ACHN (cell line): ENCODE measurements at regions not wholly inside any gene's neighbourhood (a gene's known extent, or its start where the extent isn't known, plus 50 kb on each side); places are given as distances from the start of the nearest gene placed in this dataset.

ENCODE experiments used
- DNase-seq: peaks from one replicate; pipeline ENCODE4 v3.0.0-alpha.2; 2015
- in situ Hi-C: cut with HindIII; loops from 2 replicates; pipeline ENCODE4 v1.10.0; 2017; ENCODE audit warnings: low sequenced_read_pairs, low pct_ligation_motif_present, low pct_unique_long_range_greater_than_20kb

DNA sequence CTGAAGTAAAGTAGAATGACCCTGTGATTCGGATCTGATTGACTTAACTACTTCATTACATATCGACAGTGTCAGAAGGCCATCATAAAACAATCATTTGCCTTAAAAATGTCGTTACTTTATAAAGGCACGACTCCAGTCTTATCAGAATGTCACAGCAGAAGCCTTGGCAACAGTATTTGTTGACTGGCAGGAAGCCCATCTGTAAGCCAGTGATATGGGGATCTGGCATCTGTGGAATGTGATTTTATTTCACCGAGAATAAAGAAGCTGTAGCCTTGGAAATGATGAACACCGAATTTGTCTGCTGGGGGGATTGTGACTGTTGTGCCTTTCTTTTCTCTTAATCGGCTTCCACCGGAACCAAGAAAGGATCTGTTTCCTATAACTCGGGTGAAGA, 362.5 kb downstream of the TDRD3 start:
- DNase-seq: peak; percentile 79
- in situ Hi-C loops: no loop called here

DNA sequence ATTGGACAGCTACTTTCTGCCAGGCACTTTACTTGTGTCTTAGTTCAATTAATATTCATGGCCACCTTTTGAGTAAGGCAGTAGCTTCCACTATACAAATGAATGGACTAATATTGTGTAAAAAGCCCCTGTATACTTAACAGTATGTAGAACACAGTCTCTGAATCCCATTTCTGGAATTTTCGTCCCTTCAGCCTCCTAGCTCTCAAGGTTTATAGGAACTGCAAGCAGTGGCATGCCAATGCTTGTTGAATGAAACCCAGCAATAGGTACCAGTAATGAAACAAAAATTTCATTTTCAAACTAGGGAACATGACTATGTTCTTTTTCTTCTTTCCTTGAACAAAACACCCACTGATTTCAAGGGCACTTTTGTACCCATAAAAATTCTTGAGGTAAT, 361.6 kb downstream of the TDRD3 start:
- in situ Hi-C loops: no loop called here

DNA sequence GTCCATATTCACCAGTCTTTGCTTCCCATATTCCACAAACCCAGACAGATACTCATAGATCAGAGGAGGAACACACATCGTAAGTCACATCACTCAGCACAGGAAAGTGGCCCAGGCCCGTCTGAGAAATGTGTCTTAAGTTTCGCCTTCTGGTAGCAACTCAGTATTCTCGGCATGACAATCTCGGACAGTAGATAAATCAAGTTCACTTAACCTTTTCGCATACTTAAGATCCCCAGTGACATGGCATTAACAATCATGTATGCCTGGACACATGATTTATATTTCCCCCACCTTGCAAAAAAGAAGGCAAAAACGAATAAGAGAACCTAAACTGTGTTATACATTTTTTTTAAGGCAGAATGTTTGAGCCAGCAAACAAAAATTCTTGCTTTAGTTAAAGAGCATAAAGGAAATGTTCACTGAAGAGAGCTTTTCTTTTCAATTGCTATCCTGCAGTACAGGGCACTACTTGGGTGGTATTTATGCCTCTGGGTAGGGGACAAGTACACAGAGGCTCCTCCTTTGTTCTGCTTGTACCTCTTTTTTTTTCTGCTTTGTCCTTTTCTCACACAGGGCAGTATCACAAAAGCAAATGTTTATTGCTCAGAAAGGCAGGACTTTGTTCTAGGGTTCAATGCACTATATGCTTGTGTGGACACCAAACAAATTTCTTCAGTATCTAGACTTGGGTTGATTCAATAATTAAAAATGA, 360.6 kb downstream of the TDRD3 start:
- in situ Hi-C loops: no loop called here
- DNase-seq: no peak

More for the DNA sequence above, 361.6 kb downstream of the TDRD3 start:
- no peak for DNase-seq

DNA sequence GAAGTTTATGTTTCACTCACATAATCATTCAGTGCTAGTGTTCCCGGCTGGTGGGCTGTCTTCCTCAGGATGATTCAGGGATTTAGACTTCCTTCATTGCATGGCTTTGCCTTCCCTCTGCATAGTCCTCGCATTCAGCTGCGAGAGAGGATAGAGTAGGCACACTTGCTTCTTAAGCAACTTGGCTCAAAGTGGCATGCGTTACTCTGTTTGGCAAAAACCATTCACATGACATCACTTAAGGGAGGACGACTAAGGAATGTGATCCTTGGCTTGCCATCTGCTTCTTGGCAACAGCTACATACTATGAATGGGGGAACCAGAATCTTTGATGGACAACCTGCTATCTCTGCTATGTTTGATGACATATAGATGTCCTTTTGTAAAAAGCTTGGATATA, 359.3 kb downstream of the TDRD3 start:
- peak; percentile 20 for DNase-seq
- in situ Hi-C loops: no loop called here

DNA sequence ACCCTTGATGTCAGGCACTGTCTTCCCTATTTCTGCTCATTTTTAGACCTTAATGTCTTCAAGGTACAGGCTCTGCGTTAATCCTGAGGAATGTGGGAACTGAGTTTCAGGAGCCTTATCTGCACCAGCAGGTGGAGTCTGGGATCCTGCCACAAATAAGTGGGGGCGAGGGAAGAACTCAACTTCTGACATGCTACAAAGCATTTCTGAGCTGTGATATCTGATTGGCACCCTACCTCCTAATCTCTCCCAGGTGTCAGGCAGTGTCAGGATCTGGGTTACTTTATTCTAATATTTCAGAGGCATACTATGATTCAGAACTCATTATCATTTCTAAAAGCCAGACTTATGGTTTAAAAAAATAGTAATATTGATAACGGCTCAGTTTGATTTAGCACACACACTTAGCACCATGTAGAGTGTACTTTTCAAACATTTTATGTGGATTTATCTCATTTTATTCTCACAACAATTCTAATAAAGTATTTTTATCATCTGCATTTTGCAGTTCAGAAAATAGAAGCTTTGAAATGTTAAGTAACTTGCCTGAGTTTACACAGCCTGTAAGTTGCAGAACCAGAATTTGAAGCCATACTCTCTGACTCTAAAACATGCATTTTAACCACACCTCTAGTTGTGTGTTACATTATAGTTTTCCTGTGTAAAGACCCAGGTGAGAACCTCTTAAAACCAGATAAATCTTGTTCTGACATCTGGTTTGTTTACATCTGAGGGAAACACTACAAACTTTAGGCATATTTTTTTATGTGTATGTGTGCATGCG, 358.6 kb downstream of the TDRD3 start:
- in situ Hi-C loops: no loop called here
- DNase-seq: peak; percentile 33

DNA sequence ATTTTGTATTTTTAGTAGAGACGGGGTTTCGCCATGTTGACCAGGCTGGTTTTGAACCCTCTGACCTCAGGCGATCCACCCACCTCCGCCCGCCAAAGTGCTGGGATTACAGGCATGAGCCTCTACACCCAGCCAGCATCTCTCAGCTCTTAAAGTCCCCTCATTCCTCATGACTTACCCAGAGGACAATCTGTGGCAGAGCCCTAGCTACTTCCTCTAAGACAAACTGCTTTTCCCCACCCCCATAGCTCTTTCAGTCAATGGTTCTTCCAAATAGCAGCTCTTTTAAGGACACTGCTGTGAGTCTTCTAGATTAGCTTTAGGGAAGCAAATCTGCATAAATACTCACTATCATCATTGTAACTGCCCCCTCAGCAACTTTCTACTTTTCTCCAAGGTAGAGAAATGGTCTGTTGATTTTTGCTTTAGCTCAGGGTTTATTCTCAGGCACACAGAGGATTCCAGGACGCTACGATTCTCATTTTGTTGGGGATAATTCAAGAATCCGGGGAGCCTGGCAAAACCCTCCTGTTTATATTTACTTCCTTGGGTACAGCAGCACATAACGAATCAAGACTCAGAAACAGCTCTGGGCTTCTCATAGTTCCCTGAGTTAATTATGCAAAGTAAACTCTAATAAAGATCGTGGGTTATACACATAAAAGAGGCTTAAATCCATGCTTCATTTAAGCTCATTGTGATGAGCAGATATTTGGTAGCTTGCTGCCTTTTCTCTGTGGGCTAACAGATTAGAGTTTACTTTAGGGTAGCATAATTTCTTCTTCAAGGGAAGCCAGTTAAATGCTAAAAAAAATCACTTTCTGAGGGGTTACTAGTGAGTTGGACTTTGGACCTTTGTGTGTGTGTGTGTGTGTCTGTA, 357.4 kb downstream of the TDRD3 start:
- DNase-seq: no peak
- in situ Hi-C loops: no loop called here

DNA sequence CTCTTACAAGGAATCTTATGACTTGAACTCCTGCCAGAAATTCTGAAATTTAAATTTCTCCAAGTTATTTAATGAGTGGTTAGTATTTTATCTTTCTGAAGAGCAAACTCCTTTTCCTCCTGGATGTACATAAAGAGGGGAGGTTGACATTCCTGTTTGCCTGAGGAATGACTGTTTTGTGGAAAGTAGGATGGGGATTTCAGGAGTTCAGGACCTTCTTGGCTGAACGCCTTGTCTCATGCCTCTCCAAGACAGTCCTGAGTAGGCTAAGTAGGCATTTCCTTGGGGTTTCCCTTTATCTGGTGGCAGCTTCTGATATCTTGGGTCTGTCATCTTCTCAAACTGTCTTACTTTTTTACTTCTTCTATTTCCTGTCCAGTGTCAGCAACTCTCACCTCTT, 356.6 kb downstream of the TDRD3 start:
- in situ Hi-C loops: no loop called here
- DNase-seq: no peak

DNA sequence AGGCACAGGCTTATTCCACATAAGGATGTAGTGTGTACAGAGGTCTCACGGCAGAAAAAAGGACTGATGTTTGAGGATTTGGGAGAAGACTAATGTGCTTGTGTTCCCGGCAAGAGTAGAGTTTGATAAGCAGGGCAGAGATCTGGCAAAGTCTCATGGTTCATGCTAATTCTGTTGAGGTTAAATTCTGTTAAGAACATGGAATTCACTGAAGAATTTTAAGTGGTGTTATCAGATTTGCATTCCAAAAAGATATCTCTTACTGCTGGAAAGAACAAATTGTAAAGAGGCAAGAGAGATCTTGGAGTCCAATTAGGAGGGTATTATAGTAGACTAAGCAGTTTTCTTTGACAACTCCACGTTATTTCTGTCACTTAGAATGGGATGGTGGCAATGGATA, 348.3 kb downstream of the TDRD3 start:
- DNase-seq: no peak
- in situ Hi-C loops: no loop called here

DNA sequence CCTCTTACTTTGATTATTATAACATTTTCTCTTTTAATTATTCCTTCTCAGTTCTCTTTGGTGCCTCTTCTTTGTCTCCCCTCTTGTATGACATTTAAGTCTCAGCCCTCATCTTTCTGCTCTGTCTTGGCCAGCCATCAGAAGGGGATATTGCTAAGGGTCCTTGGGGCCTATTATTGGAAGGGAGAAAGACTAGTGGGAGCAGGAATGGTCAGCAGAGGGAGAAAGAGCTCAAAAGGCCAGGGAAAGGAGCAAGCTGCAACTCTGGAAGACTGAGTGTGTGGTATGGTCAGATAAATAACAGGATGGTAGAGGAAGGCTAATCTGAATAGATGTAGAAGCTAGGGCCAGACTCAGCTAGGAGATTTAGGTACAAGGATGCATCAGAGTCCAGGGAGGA, 336.9 kb downstream of the TDRD3 start:
- no peak for DNase-seq
- in situ Hi-C loops: no loop called here

DNA sequence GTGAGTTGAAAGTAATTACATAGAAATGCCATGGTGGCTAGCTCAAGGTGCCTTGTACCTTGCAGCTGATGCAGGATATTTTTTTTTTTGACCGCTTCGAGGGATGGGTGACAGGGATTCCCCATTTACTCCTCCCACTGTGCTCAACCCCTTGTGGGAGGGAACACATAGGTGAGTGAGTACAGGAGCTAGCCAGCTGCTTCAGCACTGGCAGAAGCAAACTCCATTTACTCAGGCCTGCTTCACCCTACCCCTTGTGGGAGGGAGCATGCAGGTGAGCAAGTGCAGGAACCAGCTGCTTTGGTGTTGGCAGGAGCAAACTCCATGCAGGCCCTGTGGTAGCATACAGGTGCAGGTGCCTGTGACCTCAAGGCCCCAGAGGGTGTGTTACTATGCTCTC, 330.1 kb downstream of the TDRD3 start:
- in situ Hi-C loops: no loop called here
- no peak for DNase-seq

DNA sequence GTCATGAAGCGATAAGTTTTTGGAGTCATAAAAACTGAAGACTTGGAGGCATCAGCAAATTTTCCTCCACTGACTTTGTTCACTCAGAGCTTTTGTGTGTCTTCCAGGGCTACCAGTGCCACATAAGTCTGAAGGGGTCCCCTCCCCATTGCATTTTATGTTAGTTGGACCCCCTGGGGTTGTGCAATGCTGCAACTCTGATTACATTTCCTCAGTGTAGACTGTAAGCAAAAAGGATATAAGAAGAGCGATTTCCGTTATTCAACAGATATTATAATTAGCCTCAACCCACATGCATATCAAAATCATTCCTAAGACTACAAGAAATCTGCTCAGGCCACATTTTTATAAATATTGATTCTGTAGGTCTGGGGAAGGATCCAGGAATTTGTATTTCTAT, 324.0 kb downstream of the TDRD3 start:
- in situ Hi-C loops: no loop called here
- no peak for DNase-seq

DNA sequence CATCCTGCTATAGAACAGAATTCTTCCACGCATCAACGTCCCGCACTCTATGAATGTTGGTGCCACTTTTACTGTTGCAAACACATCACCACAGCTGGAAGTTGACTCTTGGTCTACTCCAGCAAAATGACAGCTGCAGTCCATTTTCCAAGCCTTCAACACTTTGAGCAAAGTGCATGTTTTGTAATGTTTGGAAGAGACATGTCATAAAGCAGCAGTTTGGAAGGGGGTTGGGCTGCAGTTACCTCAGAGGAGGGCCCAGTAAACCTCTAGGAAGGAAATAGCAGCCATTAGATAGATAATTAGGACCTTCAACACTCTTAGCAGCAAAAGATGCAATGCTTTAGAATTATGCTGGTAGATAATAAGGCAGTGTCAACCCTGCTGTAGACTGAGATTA, 323.6 kb downstream of the TDRD3 start:
- in situ Hi-C loops: no loop called here
- no peak for DNase-seq

DNA sequence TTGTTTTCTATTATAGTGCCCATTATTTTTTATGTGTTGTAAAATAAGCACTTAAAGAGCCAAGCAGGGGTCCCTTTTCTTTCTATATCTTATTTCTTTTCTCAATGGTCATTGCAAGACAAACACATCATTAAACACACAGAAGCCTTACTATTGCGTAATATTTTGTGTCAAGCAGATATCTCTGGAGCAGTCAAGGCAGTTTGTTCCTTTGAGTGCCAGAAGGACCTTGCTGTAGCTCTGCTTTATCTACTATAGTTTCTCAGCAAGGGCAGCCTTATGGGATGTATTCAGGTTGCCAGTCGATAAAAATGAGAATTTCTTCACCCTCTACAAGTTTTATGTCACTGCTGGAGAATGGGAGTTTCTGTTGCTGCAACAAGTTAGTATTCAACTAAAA, 319.3 kb downstream of the TDRD3 start:
- in situ Hi-C loops: no loop called here
- DNase-seq: no peak

DNA sequence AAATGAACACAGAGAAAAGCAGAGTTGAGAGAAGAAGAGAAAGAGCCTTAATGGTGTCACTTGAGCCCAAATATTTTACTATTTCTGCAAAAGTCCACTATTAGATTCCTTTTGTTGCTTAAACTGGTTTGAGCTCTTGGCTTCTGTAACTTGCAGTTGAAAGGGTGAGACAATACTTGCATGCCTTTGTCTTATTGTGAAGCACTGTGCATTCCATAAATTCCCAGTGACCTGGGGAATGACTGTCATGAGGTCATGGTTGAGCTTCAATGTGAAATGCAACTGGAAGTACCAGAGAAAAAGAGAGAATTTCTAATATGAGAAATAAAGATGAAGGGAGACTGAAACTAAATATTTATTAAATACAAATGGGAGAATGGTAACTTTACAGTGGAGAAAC, 310.9 kb downstream of the TDRD3 start:
- DNase-seq: no peak
- in situ Hi-C loops: no loop called here

DNA sequence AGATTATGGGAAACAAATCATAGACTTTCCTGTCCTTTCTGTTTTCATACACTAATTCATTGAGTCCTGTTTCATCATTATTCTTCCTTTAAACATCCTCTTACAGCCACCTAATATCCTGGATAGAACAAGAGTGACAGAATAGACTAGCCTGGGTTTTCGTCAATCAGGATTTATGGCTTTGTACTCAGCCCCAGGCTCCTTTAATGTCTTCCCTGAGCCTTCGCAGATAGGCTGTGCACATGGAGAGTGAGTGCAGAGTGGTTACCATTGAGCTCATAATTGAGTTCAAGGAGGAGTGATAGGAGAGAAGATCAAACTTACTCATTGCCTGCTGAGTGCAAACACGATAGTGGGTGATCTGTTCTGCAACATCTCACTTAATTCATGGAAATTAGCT, 304.9 kb downstream of the TDRD3 start:
- in situ Hi-C loops: no loop called here
- no peak for DNase-seq

DNA sequence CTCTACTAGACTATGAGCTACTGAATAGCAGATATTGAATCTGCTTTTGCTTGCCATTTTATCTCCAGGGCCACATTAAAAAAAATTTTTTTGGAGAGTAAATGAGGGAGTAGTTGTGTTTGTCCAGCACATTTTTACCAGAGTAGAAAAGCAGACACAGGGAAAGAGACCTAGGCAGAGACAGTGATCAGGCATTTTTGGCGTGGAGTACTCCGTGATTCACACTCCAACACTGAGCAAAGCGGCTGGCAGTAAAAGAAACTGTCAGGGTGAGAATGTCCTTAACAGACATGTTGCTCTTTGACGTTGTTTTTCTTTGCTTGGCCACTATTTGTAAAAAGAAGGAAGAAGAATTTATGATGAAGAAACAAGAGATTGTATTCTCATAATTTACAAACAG, 304.0 kb downstream of the TDRD3 start:
- DNase-seq: no peak
- in situ Hi-C loops: no loop called here

DNA sequence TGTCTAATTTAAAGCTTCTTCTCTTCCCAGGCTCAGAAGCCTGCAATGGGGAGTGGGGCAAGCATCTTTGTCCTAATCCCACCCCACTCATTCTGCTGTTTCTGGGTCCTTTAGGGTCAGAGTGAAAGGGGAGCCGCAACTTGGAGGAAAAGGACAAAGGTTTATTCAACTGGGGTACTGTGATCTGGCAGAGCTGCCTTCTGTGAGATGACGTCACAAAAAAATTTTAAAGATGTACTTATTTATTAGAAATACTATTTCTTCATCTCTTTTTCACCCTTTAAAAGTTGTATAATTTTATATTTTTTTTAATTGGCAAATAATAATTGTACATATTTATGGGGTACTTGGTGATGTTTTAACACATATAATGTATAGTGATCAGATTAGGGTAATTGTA, 302.6 kb downstream of the TDRD3 start:
- DNase-seq: no peak
- in situ Hi-C loops: no loop called here

DNA sequence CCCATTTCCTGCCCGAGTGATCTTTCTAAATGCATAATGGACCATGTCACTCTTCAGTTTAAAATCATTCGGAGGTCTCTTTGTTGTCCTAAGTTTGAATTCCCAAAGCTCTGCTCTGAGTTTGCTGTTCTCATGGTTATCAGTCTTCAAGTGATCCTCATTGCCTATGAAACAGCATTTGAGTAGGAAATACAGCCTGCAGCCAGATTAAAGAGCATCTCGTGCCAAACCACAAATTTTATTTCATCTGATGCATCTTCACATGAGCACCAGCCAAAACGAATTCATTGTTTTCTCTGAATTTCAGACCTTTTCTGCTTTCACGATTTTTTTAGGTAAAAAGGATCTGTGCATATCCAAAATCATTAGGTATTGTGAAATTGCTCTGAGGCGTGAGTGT, 299.6 kb downstream of the TDRD3 start:
- no peak for DNase-seq
- in situ Hi-C loops: no loop called here

DNA sequence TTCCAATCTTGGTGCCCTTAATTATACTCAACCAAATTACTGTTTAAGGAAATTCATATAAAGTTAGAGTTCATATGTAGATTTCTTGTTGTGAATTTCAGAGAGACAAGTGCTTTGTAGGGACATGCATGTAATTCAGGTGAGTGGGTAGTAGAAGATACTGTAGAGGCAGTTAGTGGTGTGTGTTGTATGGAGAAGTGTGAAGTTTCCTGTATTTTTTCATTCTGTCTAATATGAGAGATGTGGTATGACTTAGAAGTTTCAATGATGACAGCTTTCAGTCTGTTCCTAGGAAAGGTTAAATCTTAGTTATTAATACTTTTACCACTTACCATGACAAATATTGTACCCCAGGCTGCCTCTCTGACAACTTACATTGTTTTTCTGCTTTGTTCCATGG, 294.2 kb downstream of the TDRD3 start:
- in situ Hi-C loops: no loop called here
- DNase-seq: no peak
